Effector CD8-positive, alpha-beta T cell (primary cell): ENCODE measurements at regions not wholly inside any gene's neighbourhood (a gene's known extent, or its start where the extent isn't known, plus 50 kb on each side); places are given as distances from the start of the nearest gene placed in this dataset.

Experiments
- DNase-seq: peaks from one replicate; lab custom pipeline; 2025; lab: John Stamatoyannopoulos, UW

DNA sequence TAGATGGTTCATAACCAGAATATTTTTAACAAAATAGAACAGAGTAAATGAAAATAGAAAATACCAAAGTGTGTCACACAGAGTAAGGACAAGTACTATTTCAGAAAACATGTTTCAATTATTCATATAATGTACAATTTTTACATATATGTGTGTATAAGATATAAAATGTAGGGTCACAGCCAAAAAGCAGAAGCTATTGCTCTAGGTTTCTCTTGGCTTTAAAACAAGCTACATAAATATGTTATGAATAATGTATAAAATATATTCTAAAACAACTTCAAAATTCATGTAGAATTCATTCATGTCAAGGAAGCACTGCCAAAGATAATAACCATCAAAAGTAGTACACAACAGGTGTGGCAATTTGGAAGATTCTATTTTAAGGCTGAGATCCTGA is 218.2 kb downstream of the TTC32 start:
- DNase-seq, result no peak

DNA sequence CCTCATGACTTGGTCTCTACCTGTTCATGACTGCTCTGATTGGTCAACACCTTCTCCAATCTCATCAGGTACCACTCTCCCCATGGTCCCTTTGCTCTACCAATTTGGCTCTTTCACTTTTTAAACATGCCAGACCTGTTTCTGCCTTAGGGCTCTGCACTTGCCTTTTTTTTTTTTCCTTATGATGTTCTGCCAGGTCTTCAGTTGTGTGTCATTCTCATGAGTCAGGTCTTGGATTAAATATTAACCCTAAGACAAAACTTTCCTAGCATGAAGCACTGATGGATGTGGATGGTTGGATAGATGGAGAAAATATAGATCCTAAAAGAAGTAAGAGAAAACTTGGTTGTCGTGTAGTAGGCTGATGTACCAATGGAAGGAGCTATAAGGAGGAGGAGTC is 219.3 kb downstream of the TTC32 start:
- no peak for DNase-seq

DNA sequence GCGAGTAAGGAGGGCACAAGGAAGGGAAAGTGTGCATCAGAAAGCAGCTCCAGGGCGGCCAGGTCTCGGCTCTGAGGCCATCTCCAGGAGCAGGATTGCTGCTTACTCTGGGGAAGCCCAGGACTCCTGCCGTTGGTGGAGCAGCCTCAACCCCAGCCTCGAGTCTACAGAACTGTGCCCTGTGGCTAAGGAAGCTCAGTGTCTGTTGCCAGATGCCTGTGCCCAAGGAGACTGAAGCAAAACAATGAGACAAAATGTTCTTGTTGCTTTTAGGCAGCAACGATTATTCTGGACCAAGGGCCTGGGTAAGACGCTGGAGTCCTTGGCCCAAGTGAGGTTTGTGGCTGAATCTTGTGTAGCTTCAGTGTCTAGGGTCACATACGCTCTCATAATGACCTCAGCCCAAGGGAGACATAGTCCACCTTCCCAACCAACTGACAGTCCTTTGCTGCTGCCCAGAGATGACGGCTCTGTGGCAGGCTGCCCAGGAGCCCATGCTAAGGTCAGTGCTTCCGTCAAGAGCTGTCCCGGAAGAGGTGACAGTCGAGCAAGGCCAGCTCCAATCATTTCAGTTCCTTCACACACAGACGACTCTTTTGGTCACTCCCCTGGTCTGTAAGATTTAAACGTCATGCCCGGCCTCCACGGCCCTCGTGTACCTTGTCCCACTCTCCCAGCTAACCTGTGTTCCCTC is 223.8 kb downstream of the TTC32 start:
- DNase-seq, result no peak

DNA sequence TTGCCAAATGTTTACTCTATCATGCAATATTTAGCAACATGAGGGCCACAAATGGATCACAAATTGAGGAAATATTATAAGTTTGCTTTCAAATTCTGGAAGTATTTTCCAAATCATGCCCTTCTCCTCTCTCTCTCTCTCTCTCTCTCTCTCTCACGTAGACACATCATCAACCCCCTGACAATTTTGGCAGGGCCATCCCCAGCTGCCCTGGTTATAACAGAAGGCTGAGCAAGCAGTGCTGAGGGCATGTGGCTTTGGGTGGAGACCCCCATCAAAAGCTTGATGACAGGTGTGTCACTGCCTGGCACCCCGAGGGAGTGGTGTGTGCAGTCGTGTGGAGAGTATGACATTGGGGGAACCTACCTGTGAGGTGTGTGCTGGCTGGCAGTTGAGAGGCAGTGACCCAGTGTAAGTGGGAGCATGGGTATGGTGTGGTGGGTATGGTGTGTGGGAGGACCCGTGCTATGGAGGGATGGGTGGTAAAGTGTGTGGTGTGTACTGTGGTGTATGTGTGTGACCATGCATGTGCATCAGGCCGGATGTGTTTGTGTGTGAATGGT is 224.5 kb downstream of the TTC32 start:
- DNase-seq, result no peak

DNA sequence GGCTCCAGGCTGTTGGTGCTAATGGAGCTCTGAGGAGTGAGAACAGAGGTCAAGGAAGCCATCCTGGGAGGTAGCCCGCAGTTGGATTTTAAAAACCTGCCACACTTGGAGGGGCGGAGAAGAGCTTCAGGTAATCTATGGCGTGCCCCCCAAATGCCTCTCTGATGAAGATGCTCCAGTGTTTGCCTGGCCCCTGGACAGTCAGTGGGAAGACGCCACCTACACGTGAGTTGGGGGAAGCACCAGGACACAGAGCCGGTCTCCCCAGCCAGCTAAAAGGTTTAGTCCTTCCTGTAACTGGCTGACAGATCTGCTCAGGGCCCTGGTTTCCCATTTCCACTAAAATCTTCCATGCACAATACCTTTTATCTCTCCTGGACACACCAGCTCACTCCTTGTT is 225.0 kb downstream of the TTC32 start:
- no peak for DNase-seq

DNA sequence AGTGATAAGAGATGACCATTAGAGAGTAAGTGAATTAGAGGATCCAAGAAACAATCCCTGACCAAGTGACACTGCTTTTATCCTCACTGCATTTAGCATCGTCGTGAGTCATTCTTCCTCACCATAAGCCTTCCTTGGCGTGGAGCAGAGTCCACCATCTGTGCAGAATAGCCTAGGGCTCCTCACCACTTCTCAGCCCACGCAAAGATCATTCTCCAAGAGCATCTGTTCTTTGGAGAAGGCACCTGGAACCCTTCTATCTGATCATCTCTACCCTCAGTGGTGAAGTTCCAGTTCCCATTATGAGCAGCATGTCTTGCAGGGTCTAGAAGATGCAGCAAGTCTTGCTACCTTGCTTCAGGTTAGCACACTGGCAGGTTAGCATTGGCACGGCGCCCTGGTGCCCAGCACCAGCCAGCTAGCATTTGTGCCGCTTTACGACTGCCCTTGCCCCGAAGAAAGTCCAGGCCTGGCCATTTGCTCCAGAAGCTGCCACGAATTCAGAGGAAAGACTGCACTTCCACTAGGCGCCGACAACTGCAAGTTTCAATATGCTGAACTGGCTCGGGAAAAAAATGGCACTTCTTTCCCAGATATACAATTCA is 225.8 kb downstream of the TTC32 start:
- no peak for DNase-seq

DNA sequence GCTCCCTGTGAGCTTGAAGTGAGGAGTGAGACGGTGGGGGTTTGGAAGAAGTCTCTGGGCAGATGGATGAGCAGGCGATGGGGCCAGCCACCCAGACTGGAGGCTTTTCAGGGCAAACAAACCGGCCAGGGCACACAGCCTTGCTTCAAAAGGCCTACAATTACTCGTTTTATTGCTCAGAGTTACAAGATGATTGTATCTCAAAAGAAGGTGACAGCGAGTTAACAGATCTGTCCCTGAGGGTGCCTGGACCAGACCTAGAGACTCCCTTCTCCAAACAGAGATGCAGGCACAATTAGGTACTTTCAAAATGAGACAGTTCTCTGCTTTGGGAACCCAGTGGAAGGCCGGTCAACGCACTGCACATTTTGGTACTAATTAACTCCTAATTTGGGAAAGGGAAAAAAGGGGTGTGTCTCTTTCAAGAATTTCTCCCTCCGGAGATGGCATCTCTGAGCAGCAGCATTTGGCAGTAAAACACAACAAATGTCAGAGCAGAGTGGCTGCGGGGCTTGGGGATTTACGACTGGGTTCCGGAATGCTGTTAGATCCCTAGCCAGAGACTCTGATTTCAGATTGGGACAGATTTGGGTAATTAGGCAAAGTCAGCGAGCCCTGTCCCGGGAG is 226.7 kb downstream of the TTC32 start:
- DNase-seq, result no peak

DNA sequence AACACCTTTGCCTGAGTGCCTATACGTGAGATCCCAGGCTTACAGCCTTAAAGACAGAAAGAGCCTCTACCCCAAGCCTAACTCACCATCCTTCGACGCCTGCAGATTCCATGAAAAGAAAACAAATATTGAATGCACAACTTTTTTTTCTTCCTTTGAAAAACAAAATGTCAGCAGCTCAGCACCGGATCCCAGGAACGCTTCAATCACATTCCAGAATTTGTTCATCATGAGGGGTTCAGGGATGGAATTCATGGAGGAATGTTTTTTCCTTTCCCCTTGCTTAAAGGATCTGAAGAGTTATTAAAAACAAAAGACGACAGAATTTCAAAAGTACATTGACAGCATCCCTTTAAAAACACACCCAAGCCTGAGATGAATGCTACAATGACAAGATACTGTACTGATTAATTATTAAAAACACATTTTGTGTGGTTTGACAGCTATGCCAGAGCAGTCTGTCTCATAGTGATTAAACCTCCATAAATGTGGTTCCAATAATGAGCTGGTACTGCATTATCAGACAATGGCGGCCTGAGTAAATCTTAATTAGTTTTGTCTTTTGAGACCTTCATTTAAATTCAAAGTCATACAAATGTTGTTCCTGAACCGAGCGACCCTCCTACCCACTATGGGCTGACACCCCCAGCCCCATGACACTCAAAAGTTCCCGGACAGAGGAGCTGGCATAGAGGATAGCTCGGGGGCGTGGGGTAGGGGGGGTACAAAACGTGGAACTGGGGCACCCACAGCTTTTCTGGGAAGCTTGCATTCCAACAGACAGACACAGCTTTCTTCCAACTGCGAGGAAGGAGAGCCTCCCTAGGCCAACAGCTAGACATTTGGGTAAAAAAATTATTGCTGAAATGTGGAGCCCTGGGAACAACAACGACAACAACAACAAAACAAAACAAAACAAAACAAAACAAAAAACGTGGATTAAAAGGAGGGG is 227.5 kb downstream of the TTC32 start:
- DNase-seq, result no peak

DNA sequence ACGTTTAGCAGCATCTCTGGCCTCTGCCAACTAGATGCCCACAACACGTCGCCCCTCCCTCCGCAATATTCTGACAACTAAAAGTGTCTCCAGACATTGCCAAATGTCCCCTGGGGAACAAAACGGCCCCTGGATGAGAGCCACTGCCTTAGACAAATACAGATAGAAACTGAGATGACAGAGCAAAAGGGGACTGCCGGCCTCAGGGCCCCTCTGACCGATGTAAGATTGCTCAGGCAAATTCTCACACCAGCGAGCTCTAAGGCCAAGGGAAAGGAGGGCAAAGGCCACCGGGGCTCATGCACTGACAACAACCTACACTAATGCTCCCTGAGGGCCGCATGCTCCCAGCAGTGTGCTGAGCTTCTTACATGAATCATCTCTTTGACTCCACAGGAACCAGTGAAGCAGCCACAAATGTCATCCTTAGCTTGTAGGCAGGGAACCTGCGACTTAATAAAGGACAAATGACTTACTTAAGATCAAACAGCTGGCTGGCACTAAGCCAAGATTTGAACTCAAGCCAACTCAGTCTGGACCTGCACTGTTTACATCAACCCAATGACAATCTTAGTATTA is 228.5 kb downstream of the TTC32 start:
- no peak for DNase-seq

DNA sequence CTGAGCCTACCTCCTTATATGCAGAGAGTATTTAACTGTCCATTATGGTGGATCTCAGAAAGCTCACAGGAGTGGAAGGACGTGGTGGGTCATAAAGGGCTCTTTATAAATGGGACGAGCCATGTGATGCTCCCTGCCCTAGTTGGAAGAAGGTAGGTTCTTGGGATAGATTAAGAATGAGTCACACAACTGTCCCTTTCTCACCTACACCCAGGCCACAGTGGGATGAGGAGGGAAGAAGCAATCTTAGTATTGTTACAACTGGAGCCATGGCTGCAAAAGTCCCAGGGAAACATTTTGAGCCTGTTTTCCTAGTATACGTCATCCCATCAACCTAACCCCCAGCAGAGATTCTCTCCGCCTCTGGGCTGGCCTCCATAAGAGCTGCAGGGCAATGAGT is 229.9 kb downstream of the TTC32 start:
- no peak for DNase-seq

DNA sequence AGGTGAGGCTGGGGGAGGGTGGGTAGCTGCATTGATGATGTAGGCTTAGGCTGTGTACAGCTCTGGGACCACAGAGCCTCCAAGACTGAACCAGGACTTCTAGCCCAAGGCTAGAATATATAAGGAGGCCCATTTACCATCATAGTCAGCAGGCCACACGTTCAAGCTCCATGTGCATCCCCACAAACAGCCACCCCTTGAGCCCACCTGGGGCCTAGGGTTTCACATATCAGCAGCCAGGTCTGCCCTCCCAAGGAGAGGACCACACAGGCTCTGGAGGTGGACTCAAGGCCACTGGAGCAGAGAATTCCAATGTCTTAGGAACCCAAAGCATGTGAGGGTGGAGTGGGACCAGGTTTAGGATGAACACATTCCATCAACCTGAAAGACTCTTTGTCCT is 230.5 kb downstream of the TTC32 start:
- DNase-seq, result no peak

DNA sequence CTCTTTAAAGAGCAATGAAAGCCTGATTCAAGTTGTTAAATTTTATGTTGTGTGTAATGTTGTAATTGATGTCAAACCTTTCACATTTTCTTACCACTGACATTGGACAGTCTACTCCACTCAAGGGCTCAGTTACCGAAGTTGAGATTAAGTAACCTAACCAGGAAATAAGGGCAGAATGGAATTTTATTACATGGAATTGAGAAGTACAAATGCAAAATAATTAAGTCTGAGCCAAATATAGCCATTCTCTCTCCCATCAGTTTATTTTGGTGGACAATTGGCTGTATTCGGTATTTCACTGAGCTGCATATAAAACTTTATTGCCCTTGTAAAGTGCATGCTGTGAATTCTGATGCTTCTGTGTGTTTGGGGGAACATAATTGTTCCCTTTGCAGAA is 231.5 kb downstream of the TTC32 start:
- no peak for DNase-seq

DNA sequence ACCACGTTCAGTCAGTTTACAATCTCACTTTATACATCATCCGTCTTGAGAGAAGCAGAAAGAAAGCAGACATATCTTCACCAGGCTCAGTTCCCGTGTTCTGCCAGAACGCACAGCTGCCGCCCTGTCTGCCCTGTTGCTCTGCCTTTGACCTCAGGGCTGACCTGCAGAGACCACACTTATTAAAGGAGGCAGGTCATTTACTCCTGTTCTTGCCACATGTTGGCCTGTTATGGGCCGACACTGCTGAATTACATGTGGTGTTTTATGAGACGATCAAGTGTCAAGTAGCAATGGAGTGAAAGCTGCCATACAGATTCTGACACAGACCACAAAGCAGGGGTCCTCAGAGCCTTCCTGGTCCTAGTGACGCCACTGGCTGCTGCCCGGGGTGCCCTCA is 232.2 kb downstream of the TTC32 start:
- DNase-seq, result no peak

DNA sequence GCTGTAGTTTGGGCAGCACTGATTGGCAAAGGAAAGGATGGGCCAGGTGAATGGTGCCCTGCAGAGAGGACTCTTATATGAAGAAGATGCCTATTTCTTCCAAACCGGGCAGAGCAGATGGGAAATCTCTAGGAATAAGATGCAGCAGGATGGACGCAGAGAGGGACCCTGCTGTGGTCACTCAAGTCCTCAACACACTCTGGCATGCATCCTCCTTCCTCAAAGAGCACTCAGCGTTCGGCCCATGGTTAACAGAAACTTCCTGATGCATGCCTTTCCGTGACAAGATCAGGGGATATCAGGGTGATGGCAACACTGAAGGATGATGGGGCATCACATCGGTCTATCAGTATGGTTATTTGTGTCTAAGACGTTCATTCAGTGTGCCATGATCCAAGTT is 232.7 kb downstream of the TTC32 start:
- no peak for DNase-seq

DNA sequence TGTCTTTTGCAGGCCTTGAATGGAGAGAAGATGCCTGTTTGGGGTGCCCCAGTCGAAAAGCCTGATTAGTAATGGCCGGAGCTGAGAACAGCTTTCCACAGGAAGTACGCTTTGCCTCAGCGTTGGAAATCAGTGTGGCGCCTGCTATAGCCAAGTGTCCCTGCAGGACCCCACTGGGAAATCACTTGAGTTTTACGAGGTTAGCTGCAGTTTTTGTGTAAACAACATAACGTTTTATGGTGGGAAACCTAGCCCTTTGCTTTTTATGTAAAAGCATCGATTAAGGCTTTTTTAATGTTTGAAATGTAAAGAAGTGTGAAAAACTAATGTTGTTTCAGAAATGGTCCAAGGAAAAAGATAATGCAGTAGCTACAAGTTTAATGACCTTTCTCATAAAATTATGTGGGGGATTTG is 234.2 kb downstream of the TTC32 start:
- DNase-seq, result no peak

DNA sequence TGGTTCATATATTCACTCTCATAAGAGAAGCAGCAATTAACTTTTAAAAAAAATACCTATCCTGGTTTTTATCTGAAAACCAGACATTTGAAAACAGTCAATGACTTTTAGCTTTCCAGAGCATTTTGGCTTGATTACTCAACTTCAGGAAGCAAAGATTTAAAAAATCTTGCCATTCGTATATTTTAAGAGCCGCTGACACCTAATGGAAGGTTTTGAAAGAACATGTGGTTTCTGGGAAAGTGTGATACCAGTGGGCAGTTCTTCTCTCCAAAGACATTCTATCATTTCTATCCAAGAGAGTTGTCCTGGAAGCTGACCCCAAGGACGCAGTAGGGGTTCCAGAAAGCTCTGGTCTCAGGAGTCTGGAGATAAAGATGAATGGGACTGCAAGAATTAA is 234.7 kb downstream of the TTC32 start:
- no peak for DNase-seq

DNA sequence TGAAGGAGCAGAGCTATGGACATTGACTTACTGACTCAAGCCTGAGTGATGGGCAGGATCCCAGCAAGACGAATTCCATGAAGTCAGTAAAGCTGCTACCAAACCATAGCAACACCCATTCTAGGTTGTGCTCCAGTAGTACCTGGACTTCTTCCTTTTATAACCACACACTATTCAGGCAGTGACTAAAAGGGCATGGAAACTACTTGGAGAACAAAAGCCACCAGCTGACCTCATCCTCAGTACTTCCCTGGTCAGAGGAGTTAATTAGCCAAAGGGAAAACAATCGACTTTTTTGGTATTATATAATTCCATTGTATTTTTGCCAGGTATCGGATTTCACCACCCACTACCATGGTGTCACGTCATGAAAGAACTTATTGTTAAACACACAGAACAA is 237.1 kb downstream of the TTC32 start:
- DNase-seq, result no peak

DNA sequence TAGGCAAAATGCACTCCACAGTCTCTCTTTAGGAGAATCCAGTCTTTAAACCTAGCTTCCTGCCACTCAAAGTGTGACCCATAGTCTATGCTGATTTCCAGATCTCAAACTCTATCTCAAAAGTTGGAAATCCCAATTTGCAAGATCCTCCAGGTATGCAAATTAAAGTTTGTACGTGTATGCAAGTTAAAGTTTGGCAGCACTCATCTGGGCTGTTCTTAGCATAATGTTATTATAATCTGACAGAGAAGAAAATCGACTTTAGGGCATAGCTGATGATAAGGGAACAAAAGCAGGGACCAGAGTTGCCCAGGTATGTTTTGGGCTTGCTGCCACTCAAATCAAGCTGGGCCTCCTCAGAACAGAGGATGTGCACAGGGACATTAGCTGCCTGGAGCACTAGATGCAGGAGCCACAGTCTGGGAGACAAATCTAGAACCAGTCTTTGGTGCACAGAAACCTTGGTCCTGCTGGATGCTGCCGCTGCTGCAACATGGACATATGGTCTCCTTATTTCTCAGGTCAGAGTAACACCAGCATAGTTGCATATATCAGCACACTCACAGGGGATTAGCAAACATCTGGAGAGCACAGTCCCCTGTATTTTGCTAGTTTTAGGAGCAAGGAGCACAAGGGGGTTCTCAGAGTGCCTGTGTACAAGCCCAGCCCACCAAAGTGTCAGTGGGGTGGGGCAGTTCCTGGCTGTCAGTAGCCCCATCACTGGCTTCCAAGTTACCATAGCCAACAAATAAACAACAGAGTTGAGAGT is 242.6 kb downstream of the TTC32 start:
- DNase-seq, result no peak

DNA sequence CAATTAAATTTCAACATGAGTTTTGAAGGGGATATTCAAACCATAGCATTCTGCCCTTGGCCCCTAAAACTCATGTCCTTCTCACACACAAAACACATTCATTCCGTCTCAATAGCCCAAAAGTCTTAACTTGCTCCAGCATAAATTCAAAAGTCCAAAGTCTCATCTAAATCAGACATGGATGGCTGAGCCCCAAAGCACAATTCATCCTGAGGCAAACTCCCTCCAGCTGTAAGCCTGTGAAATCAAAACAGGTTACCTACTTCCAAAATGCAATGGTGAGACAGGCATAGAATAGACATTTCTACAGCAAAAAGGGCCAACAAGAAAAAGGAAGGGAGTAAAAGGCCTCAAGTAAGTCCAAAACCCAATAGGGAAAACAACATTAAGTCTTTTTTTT is 245.8 kb downstream of the TTC32 start:
- no peak for DNase-seq

DNA sequence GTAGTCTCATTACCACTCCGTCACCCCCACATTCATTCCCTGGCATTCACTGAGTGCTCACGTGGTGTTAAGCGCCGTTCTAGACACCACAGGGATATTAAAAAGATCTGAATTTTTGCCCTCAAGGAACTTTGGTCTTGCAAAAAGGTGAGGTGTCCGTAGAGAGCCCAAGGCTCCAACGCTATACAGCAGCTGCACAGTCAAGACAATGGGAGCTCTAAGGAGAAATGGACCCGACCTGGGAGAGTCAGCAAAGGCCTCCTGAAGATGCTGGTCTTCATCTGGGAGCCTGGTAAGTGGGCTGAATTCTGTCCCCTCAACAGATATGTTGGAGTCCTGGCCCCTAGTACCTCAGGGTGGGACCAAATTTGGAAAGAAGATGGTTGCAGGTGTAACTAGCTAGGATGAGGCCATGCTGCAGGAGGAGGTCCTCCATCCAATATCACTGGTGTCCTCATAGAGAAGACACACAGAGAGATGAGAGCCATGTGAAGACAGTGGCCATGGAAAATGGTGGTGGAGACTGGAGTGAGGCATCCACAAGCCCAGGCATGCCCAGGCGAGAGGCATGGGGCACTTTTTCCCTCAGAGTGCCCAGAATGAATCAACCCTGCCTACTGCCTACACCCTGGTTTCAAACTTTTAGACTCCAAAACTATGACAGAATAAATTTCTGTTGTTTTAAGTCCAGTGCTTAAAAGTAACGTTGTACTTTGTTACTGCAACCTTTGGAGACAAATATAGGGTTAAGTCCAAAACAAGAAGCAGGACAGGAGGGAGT is 247.3 kb downstream of the TTC32 start:
- no peak for DNase-seq
